ENCODE measurements at regions not wholly inside any gene's neighbourhood (a gene's known extent, or its start where the extent isn't known, plus 50 kb on each side); places are given as distances from the start of the nearest gene placed in this dataset.

- no peak for TF ChIP-seq CTCF (conservative IDR thresholded peaks at IDR 0.05)
- no peak for TF ChIP-seq EZH2 (IDR thresholded peaks at IDR 0.05; ENCODE audit: low read depth)
These were observed 148.2 kb upstream of the HS3ST2 start for GRCh38 chr16:22665803-22666202.
